GM12878 (cell line): ENCODE measurements at regions not wholly inside any gene's neighbourhood (a gene's known extent, or its start where the extent isn't known, plus 50 kb on each side); places are given as distances from the start of the nearest gene placed in this dataset.

Experiments used
- BCLAF1 ChIP-seq: fragments of 450-650 bp; IDR thresholded peaks from 2 replicates; pipeline ENCODE4 v1.6.1; 2017; ENCODE audit warnings: antibody characterized with exemption, mild to moderate bottlenecking, moderate library complexity
- CHD4 ChIP-seq: fragments of 200-600 bp; sonication (generic); IDR thresholded peaks from 2 replicates; pipeline ENCODE4 v1.6.1; 2016; ENCODE audit warnings: mild to moderate bottlenecking
- EZH2 ChIP-seq: IDR thresholded peaks from 2 replicates; pipeline ENCODE4 v1.6.1; 2012; ENCODE audit warnings: low read depth, mild to moderate bottlenecking, control low read depth, inconsistent platforms, low read length, borderline replicate concordance; ENCODE audit not compliant: control insufficient read depth
- HDGF ChIP-seq: fragments of 450-650 bp; IDR thresholded peaks from 2 replicates; pipeline ENCODE4 v1.6.1; 2016; ENCODE audit warnings: antibody characterized with exemption
- JUND ChIP-seq: IDR thresholded peaks from 2 replicates; pipeline ENCODE4 v1.6.1; 2012; ENCODE audit warnings: low read depth, mild to moderate bottlenecking, low read length, improper control_type of control experiment, moderate library complexity
- MXI1 ChIP-seq: fragments of 150-350 bp; IDR thresholded peaks from 2 replicates; pipeline ENCODE4 v1.6.1; 2011; ENCODE audit warnings: low read depth, mild to moderate bottlenecking, inconsistent platforms, low read length, improper control_type of control experiment
- POLR2A ChIP-seq: IDR thresholded peaks from 2 replicates; pipeline ENCODE4 v1.6.1; 2011; ENCODE audit warnings: low read depth, mild to moderate bottlenecking, low read length
- POLR2AphosphoS5 ChIP-seq: IDR thresholded peaks from 2 replicates; pipeline ENCODE4 v1.6.1; 2011; ENCODE audit warnings: mild to moderate bottlenecking, low read length, inconsistent platforms
- RBBP5 ChIP-seq: fragments of 200-600 bp; sonication (generic); conservative IDR thresholded peaks from 2 replicates; pipeline ENCODE4 v1.6.1; 2016
- SMAD5 ChIP-seq: IDR thresholded peaks from 2 replicates; pipeline ENCODE4 v1.6.1; 2016; ENCODE audit warnings: antibody characterized with exemption, low read depth
- SMC3 ChIP-seq: IDR thresholded peaks from 2 replicates; pipeline ENCODE4 v1.6.1; 2011; ENCODE audit warnings: low read length, improper control_type of control experiment, borderline replicate concordance
- YY1 ChIP-seq: IDR thresholded peaks from 2 replicates; pipeline ENCODE4 v1.6.1; 2011; ENCODE audit warnings: low read depth, mild to moderate bottlenecking, low read length
- TF ChIP-seq, protein P1 (sequence below), 3 experiments: IDR thresholded peaks in 2 of 3; conservative IDR thresholded peaks in 1 of 3; 2 replicates each; pipeline ENCODE4 v1.5.1; 2011; ENCODE audit warnings: low read depth in 3 of 3, low read length in 3 of 3, mild to moderate bottlenecking in 3 of 3, control low read depth in 2 of 3, moderate library complexity in 2 of 3, inconsistent platforms in 1 of 3, mixed read lengths in 1 of 3; ENCODE audit not compliant: control insufficient read depth in 2 of 3, insufficient read depth in 1 of 3; ENCODE audit errors: extremely low read depth in 1 of 3
- TF ChIP-seq, protein P2 (sequence below): fragments of 450-650 bp; IDR thresholded peaks from 2 replicates; pipeline ENCODE4 v1.6.1; 2017; ENCODE audit warnings: mild to moderate bottlenecking

- TF ChIP-seq SMC3 (no peak), EZH2 (no peak), POLR2AphosphoS5 (no peak), MXI1 (no peak), POLR2A (no peak), YY1 (no peak), HDGF (no peak), CHD4 (no peak), RBBP5 (no peak), BCLAF1 (no peak), JUND (no peak), SMAD5 (no peak)
- TF ChIP-seq, protein P1, sequence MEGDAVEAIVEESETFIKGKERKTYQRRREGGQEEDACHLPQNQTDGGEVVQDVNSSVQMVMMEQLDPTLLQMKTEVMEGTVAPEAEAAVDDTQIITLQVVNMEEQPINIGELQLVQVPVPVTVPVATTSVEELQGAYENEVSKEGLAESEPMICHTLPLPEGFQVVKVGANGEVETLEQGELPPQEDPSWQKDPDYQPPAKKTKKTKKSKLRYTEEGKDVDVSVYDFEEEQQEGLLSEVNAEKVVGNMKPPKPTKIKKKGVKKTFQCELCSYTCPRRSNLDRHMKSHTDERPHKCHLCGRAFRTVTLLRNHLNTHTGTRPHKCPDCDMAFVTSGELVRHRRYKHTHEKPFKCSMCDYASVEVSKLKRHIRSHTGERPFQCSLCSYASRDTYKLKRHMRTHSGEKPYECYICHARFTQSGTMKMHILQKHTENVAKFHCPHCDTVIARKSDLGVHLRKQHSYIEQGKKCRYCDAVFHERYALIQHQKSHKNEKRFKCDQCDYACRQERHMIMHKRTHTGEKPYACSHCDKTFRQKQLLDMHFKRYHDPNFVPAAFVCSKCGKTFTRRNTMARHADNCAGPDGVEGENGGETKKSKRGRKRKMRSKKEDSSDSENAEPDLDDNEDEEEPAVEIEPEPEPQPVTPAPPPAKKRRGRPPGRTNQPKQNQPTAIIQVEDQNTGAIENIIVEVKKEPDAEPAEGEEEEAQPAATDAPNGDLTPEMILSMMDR (IDR thresholded peaks at IDR 0.05 in 2 of 3, conservative IDR thresholded peaks at IDR 0.05 in 1 of 3; ENCODE audit: control insufficient read depth in 2 of 3, extremely low read depth in 1 of 3, insufficient read depth in 1 of 3, low read depth in 3 of 3, low read length in 3 of 3): no peak
- TF ChIP-seq, protein P2, sequence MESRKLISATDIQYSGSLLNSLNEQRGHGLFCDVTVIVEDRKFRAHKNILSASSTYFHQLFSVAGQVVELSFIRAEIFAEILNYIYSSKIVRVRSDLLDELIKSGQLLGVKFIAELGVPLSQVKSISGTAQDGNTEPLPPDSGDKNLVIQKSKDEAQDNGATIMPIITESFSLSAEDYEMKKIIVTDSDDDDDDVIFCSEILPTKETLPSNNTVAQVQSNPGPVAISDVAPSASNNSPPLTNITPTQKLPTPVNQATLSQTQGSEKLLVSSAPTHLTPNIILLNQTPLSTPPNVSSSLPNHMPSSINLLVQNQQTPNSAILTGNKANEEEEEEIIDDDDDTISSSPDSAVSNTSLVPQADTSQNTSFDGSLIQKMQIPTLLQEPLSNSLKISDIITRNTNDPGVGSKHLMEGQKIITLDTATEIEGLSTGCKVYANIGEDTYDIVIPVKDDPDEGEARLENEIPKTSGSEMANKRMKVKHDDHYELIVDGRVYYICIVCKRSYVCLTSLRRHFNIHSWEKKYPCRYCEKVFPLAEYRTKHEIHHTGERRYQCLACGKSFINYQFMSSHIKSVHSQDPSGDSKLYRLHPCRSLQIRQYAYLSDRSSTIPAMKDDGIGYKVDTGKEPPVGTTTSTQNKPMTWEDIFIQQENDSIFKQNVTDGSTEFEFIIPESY: no peak
These were observed 521.3 kb downstream of the GRIN2A start for GRCh38 chr16:9660898-9661297.
